Neural cell (in vitro differentiated cells): ENCODE measurements at regions not wholly inside any gene's neighbourhood (a gene's known extent, or its start where the extent isn't known, plus 50 kb on each side); places are given as distances from the start of the nearest gene placed in this dataset.

Experiments
- CTCF ChIP-seq: fragments of 450-650 bp; IDR thresholded peaks from 2 replicates; pipeline ENCODE4 v1.5.1; 2014; ENCODE audit warnings: antibody characterized with exemption, mild to moderate bottlenecking, moderate library complexity; ENCODE audit not compliant: poor library complexity, severe bottlenecking
- EP300 ChIP-seq: fragments of 450-650 bp; conservative IDR thresholded peaks from 2 replicates; pipeline ENCODE4 v1.6.1; 2014; ENCODE audit warnings: antibody characterized with exemption, mild to moderate bottlenecking, moderate library complexity; ENCODE audit not compliant: poor library complexity, severe bottlenecking
- EZH2 ChIP-seq: fragments of 200-600, 300-800 bp; shearing (Covaris generic), sonication (generic); IDR thresholded peaks from 2 replicates; pipeline ENCODE4 v1.6.1; 2014; ENCODE audit warnings: antibody characterized with exemption, low read length, borderline replicate concordance, mild to moderate bottlenecking; ENCODE audit not compliant: insufficient read depth, poor library complexity, severe bottlenecking
- MXI1 ChIP-seq: fragments of 450-650 bp; conservative IDR thresholded peaks from 2 replicates; pipeline ENCODE4 v1.6.1; 2014; ENCODE audit warnings: antibody characterized with exemption, mild to moderate bottlenecking; ENCODE audit not compliant: poor library complexity, severe bottlenecking
- POLR2AphosphoS5 ChIP-seq: IDR thresholded peaks from 2 replicates; pipeline ENCODE4 v1.6.1; 2012
- RAD21 ChIP-seq: fragments of 450-650 bp; conservative IDR thresholded peaks from 2 replicates; pipeline ENCODE4 v1.6.1; 2014; ENCODE audit warnings: antibody characterized with exemption, mild to moderate bottlenecking, moderate library complexity
- REST ChIP-seq: IDR thresholded peaks from 2 replicates; pipeline ENCODE4 v1.6.1; 2012; ENCODE audit warnings: borderline replicate concordance
- SMC3 ChIP-seq: fragments of 450-650 bp; conservative IDR thresholded peaks from 2 replicates; pipeline ENCODE4 v1.6.1; 2014; ENCODE audit warnings: antibody characterized with exemption, mild to moderate bottlenecking, moderate library complexity; ENCODE audit not compliant: poor library complexity
- TAF1 ChIP-seq: IDR thresholded peaks from 2 replicates; pipeline ENCODE4 v1.6.1; 2012; ENCODE audit warnings: low read depth

DNA sequence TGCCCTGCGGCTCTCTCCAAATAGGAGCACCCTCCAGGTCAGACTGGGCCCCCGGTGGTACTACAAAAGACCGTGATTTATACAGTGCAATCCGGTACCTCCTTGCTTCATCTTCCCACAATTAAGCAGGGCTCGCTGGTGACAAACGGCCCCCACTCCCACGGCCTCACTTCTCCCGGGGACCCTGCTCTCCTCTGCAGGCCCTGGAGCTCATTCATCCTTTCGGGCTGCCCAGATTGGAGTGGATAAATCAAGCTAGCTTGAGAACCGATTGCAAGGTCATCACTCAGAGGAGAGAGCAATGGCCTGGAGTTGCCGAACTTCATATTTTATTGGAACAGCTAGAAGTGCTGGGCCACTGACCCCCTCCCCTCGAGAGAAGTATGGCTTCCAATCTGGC lies 193.5 kb upstream of the IRX6 start:
- TF ChIP-seq POLR2AphosphoS5 (no peak), CTCF (no peak), EZH2 (no peak), REST (no peak), SMC3 (no peak), EP300 (no peak), RAD21 (no peak), TAF1 (no peak), MXI1 (no peak)
